Osteoblast (primary cell): ENCODE measurements at regions not wholly inside any gene's neighbourhood (a gene's known extent, or its start where the extent isn't known, plus 50 kb on each side); places are given as distances from the start of the nearest gene placed in this dataset.

Experiments
- DNase-seq: peaks from one replicate; pipeline ENCODE4 v3.0.0; 2011; ENCODE audit warnings: low spot score, mixed read lengths; ENCODE audit not compliant: insufficient read length; ENCODE audit errors: missing footprints
- H2AFZ ChIP-seq: 2 replicates; pipeline ENCODE4 v1.6.0; 2011; ENCODE audit warnings: mild to moderate bottlenecking, low read length
- H3K27ac ChIP-seq: 2 replicates; pipeline ENCODE4 v1.5.1; 2011; ENCODE audit warnings: mild to moderate bottlenecking, low read depth, low read length, moderate library complexity
- H3K27me3 ChIP-seq: 2 replicates; pipeline ENCODE4 v1.6.0; 2012; ENCODE audit warnings: mild to moderate bottlenecking, control low read depth, inconsistent platforms, low read length, moderate library complexity; ENCODE audit not compliant: insufficient read depth
- H3K36me3 ChIP-seq: 2 replicates; pipeline ENCODE4 v1.5.1; 2011; ENCODE audit warnings: mild to moderate bottlenecking, low read length, control low read depth, moderate library complexity; ENCODE audit not compliant: insufficient read depth
- H3K4me1 ChIP-seq: 2 replicates; pipeline ENCODE4 v1.5.1; 2011; ENCODE audit warnings: mild to moderate bottlenecking, low read length, control low read depth, moderate library complexity; ENCODE audit not compliant: insufficient read depth
- H3K4me2 ChIP-seq: 2 replicates; pipeline ENCODE4 v1.6.0; 2011; ENCODE audit warnings: mild to moderate bottlenecking, low read length; ENCODE audit not compliant: insufficient read depth
- H3K4me3 ChIP-seq: fragments of 200-600 bp; sonication (generic); 3 replicates; pipeline ENCODE4 v1.5.1; 2012; ENCODE audit warnings: mild to moderate bottlenecking, low read length, inconsistent platforms; ENCODE audit not compliant: insufficient read depth
- H3K79me2 ChIP-seq: 2 replicates; pipeline ENCODE4 v1.6.0; 2012; ENCODE audit warnings: mild to moderate bottlenecking, low read length, control low read depth, inconsistent platforms; ENCODE audit not compliant: insufficient read depth
- H3K9me3 ChIP-seq: 2 replicates; pipeline ENCODE4 v1.5.1; 2011; ENCODE audit warnings: low read depth, low read length, control low read depth
- H4K20me1 ChIP-seq: 2 replicates; pipeline ENCODE4 v1.6.0; 2012; ENCODE audit warnings: mild to moderate bottlenecking, low read length, control low read depth; ENCODE audit not compliant: insufficient read depth
- CTCF ChIP-seq: IDR thresholded peaks from 2 replicates; pipeline ENCODE4 v1.5.1; 2011; ENCODE audit warnings: mild to moderate bottlenecking, low read depth, low read length, moderate library complexity; ENCODE audit errors: extremely low read depth

GRCh38 chr2:239551206-239551605 is 150.4 kb upstream of the HDAC4 start:
- Histone ChIP-seq H3K9me3 (no peaks in the 10 kb centered on the region), H3K27ac (no peak overlapping the region), H2AFZ (no peak overlapping the region), H3K4me3 (no peak overlapping the region), H3K4me1 (no peaks in the 10 kb centered on the region), H4K20me1 (no peaks in the 10 kb centered on the region), H3K4me2 (no peak overlapping the region), H3K36me3 (no peaks in the 10 kb centered on the region), H3K79me2 (no peaks in the 10 kb centered on the region), H3K27me3 (no peaks in the 10 kb centered on the region)
- TF ChIP-seq CTCF, result no peak
- no peak for DNase-seq

- no peaks in the 10 kb centered on the region for H3K79me2 ChIP-seq
- H3K4me1 ChIP-seq, result no peaks in the 10 kb centered on the region
- no peak overlapping the region for H3K4me3 ChIP-seq
- H3K27ac ChIP-seq, result no peak overlapping the region
- H3K36me3 ChIP-seq, result no peaks in the 10 kb centered on the region
- no peak for DNase-seq
- no peaks in the 10 kb centered on the region for H4K20me1 ChIP-seq
- no peak overlapping the region for H2AFZ ChIP-seq
- no peak for TF ChIP-seq CTCF
- H3K27me3 ChIP-seq, result no peaks in the 10 kb centered on the region
- H3K9me3 ChIP-seq, result no peaks in the 10 kb centered on the region
- H3K4me2 ChIP-seq, result no peak overlapping the region
Observed at GRCh38 chr2:239550357-239550756, 149.5 kb upstream of the HDAC4 start.

GRCh38 chr2:239549711-239550255 is 149.0 kb upstream of the HDAC4 start:
- no peak overlapping the region for H3K27ac ChIP-seq
- no peaks in the 10 kb centered on the region for H3K4me1 ChIP-seq
- no peaks in the 10 kb centered on the region for H4K20me1 ChIP-seq
- no peak for DNase-seq
- no peaks in the 10 kb centered on the region for H3K27me3 ChIP-seq
- no peak overlapping the region for H3K4me3 ChIP-seq
- no peak overlapping the region for H3K4me2 ChIP-seq
- H3K9me3 ChIP-seq, result no peaks in the 10 kb centered on the region
- TF ChIP-seq CTCF, result no peak
- no peak overlapping the region for H2AFZ ChIP-seq
- H3K79me2 ChIP-seq, result no peaks in the 10 kb centered on the region
- H3K36me3 ChIP-seq, result no peaks in the 10 kb centered on the region

GRCh38 chr2:239548965-239549595 is 148.3 kb upstream of the HDAC4 start:
- Histone ChIP-seq H4K20me1 (no peaks in the 10 kb centered on the region), H3K9me3 (no peaks in the 10 kb centered on the region), H3K79me2 (no peaks in the 10 kb centered on the region), H3K4me1 (no peaks in the 10 kb centered on the region), H3K4me2 (no peak overlapping the region), H3K27me3 (no peaks in the 10 kb centered on the region), H2AFZ (no peak overlapping the region), H3K4me3 (no peak overlapping the region), H3K36me3 (no peaks in the 10 kb centered on the region), H3K27ac (no peak overlapping the region)
- DNase-seq, result no peak
- TF ChIP-seq CTCF, result no peak
